OCI-LY1 (cell line): ENCODE measurements at regions not wholly inside any gene's neighbourhood (a gene's known extent, or its start where the extent isn't known, plus 50 kb on each side); places are given as distances from the start of the nearest gene placed in this dataset.
"Not testable (repeated sequence)": the region's sequence is repeated elsewhere in the genome, so short reads cannot be mapped to it uniquely, and the experiment has no call there.

Source experiments
- H2AFZ ChIP-seq: fragments of 200-600 bp; sonication (generic), shearing (Covaris generic); 2 replicates; pipeline ENCODE4 v1.6.0; 2014; ENCODE audit warnings: antibody characterized with exemption, mild to moderate bottlenecking, low read length
- H3F3A ChIP-seq: fragments of 200-600 bp; sonication (generic), shearing (Covaris generic); 2 replicates; pipeline ENCODE4 v1.6.0; 2014; ENCODE audit warnings: mild to moderate bottlenecking, antibody characterized with exemption, low read length, moderate library complexity; ENCODE audit not compliant: insufficient read depth
- H3K27ac ChIP-seq: fragments of 200-600 bp; sonication (generic); 2 replicates; pipeline ENCODE4 v1.5.1; 2014; ENCODE audit warnings: low read length, mixed run types, mild to moderate bottlenecking, low read depth; ENCODE audit not compliant: poor library complexity, severe bottlenecking
- H3K27me3 ChIP-seq: fragments of 200-600 bp; sonication (generic); 2 replicates; pipeline ENCODE4 v1.6.0; 2014; ENCODE audit warnings: antibody characterized with exemption, mild to moderate bottlenecking, low read length, moderate library complexity; ENCODE audit not compliant: insufficient read depth
- H3K36me3 ChIP-seq: fragments of 200-600 bp; sonication (generic); 2 replicates; pipeline ENCODE4 v1.6.1; 2014; ENCODE audit warnings: mild to moderate bottlenecking, antibody characterized with exemption, low read length, moderate library complexity, mixed read lengths; ENCODE audit not compliant: insufficient read depth
- H3K4me1 ChIP-seq: fragments of 200-600 bp; sonication (generic); 2 replicates; pipeline ENCODE4 v1.5.1; 2014; ENCODE audit warnings: mild to moderate bottlenecking, low read length, moderate library complexity; ENCODE audit not compliant: insufficient read depth, severe bottlenecking
- H3K4me2 ChIP-seq: fragments of 200-600 bp; sonication (generic), shearing (Covaris generic); 2 replicates; pipeline ENCODE4 v1.6.1; 2014; ENCODE audit warnings: low read length
- H3K4me3 ChIP-seq: fragments of 200-600 bp; sonication (generic); 2 replicates; pipeline ENCODE4 v1.5.1; 2014; ENCODE audit warnings: low read length, low read depth, mild to moderate bottlenecking, mixed read lengths; ENCODE audit not compliant: poor library complexity, severe bottlenecking
- H3K79me2 ChIP-seq: fragments of 200-600 bp; shearing (Covaris generic); 2 replicates; pipeline ENCODE4 v1.6.1; 2016; ENCODE audit warnings: mixed run types, low read length, mixed read lengths; ENCODE audit not compliant: insufficient read depth
- H3K9ac ChIP-seq: fragments of 200-600 bp; sonication (generic), shearing (Covaris generic); 2 replicates; pipeline ENCODE4 v1.6.1; 2014; ENCODE audit warnings: mild to moderate bottlenecking, low read length, mixed read lengths
- H3K9me2 ChIP-seq: fragments of 200-600 bp; sonication (generic), shearing (Covaris generic); 2 replicates; pipeline ENCODE4 v1.6.1; 2014; ENCODE audit warnings: low read depth, mild to moderate bottlenecking, low read length, mixed read lengths
- H3K9me3 ChIP-seq: fragments of 200-600 bp; shearing (Covaris generic); 2 replicates; pipeline ENCODE4 v1.6.1; 2014; ENCODE audit warnings: low read length, mixed read lengths
- H4K20me1 ChIP-seq: fragments of 200-600 bp; sonication (generic), shearing (Covaris generic); 2 replicates; pipeline ENCODE4 v1.6.0; 2016; ENCODE audit warnings: mild to moderate bottlenecking, low read length; ENCODE audit not compliant: insufficient read depth
- EZH2 ChIP-seq: fragments of 200-600 bp; sonication (generic), shearing (Covaris generic); IDR thresholded peaks from 2 replicates; pipeline ENCODE4 v1.8.0; 2017; ENCODE audit warnings: borderline replicate concordance, mixed run types, mild to moderate bottlenecking, antibody characterized with exemption, low read length, moderate library complexity, mixed read lengths
- TF ChIP-seq, protein P1 (sequence below): fragments of 200-600 bp; sonication (generic), shearing (Covaris generic); IDR thresholded peaks from 2 replicates; pipeline ENCODE4 v1.5.1; 2017; ENCODE audit warnings: mild to moderate bottlenecking, antibody characterized with exemption, low read length, moderate library complexity, mixed read lengths

DNA sequence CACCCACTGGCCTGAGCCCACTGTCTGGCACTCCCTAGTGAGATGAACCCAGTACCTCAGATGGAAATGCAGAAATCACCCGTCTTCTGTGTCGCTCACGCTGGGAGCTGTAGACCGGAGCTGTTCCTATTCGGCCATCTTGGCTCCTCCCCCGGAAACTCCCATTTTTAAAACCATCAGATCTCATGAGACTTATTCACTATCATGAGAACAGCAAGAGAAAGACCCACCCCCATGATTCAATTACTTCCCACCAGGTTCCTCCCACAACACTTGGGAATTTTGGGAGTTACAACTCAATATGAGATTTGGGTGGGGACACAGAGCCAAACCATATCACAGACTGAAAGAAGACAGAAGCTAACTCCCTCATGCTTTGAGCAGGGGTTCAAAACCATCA lies 134.5 kb downstream of the SLC39A8 start:
- H2AFZ ChIP-seq, H3K4me2 ChIP-seq, H3F3A ChIP-seq, H3K9ac ChIP-seq, H3K4me1 ChIP-seq, H3K9me3 ChIP-seq, H3K9me2 ChIP-seq, H3K27ac ChIP-seq, H3K4me3 ChIP-seq, H3K36me3 ChIP-seq, H4K20me1 ChIP-seq, H3K79me2 ChIP-seq, H3K27me3 ChIP-seq: not testable (repeated sequence)

DNA sequence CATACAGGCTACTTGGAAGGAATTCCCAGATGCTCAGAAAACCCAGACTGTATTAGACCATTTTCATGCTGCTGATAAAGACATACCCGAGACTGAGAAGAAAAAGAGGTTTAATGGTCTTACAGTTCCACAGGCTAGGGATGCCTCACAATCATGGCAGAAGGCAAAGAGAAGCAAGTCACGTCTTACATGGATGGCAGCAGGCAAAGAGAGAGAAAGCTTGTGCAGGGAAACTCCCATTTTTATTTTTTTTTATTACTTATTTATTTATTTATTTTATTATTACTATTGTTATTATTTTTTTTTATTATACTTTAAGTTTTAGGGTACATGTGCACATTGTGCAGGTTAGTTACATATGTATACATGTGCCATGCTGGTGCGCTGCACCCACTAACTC lies 140.6 kb downstream of the SLC39A8 start:
- not testable (repeated sequence) for H3K27ac ChIP-seq, H3K4me2 ChIP-seq, H3K9ac ChIP-seq, H2AFZ ChIP-seq, H3K79me2 ChIP-seq, H3K27me3 ChIP-seq, H3K9me2 ChIP-seq, H3K4me1 ChIP-seq, H4K20me1 ChIP-seq, H3K4me3 ChIP-seq, H3F3A ChIP-seq, H3K9me3 ChIP-seq, H3K36me3 ChIP-seq

DNA sequence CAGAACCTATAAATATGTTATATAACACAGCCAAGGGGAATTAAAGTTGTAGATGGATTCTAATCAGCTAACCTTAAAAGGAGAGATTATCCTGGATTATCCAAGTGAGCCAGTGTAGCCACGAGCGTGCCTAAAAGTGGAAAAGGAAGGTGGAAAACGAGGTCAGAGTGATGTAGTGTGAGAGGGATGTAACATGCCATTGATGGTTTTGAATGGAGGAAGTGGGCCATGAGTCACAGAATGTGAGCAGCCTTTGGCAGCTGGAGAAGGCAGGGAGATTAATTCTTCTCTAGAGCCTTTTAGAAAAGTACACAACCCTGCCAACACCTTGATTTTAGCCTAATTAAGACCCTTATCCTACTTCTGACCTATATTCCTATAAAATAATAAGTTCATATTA lies 149.1 kb downstream of the SLC39A8 start:
- H3K9ac ChIP-seq: no peak overlapping the region
- no peaks in the 10 kb centered on the region for H3K27me3 ChIP-seq
- H3F3A ChIP-seq: no peaks in the 10 kb centered on the region
- H3K36me3 ChIP-seq: no peaks in the 10 kb centered on the region
- peaks cover 19% of the 10 kb centered on the region for H3K4me1 ChIP-seq
- no peak overlapping the region for H3K4me3 ChIP-seq
- no peak overlapping the region for H3K27ac ChIP-seq
- TF ChIP-seq, protein P1, sequence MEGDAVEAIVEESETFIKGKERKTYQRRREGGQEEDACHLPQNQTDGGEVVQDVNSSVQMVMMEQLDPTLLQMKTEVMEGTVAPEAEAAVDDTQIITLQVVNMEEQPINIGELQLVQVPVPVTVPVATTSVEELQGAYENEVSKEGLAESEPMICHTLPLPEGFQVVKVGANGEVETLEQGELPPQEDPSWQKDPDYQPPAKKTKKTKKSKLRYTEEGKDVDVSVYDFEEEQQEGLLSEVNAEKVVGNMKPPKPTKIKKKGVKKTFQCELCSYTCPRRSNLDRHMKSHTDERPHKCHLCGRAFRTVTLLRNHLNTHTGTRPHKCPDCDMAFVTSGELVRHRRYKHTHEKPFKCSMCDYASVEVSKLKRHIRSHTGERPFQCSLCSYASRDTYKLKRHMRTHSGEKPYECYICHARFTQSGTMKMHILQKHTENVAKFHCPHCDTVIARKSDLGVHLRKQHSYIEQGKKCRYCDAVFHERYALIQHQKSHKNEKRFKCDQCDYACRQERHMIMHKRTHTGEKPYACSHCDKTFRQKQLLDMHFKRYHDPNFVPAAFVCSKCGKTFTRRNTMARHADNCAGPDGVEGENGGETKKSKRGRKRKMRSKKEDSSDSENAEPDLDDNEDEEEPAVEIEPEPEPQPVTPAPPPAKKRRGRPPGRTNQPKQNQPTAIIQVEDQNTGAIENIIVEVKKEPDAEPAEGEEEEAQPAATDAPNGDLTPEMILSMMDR: no peak
- H2AFZ ChIP-seq: no peak overlapping the region
- no peaks in the 10 kb centered on the region for H3K9me3 ChIP-seq
- no peak overlapping the region for H3K4me2 ChIP-seq
- no peaks in the 10 kb centered on the region for H3K9me2 ChIP-seq
- H4K20me1 ChIP-seq: no peaks in the 10 kb centered on the region
- H3K79me2 ChIP-seq: no peaks in the 10 kb centered on the region

DNA sequence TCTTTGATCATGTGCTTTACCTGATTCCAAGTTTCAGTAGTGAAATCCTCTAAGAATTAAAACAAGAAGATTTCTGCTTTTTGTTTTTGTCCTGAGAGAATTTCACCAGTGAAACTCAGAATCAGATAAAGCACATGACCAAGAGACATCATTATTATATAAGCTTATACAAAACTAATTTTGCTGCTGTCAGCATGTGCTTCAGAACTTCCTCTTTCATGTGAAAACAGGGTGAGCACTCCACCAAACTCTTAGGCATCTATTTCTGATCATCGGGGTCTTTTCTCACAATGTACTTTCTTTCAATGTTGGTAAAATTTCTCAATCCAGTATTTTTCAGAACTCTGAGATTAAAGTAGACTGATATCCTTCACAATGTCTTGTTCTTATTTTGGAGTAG lies 152.1 kb downstream of the SLC39A8 start:
- no peak overlapping the region for H3K4me3 ChIP-seq

More for the DNA sequence above, 152.1 kb downstream of the SLC39A8 start:
- Histone ChIP-seq H3F3A (no peaks in the 10 kb centered on the region), H4K20me1 (no peaks in the 10 kb centered on the region), H3K4me2 (no peak overlapping the region), H2AFZ (no peak overlapping the region), H3K79me2 (no peaks in the 10 kb centered on the region), H3K36me3 (no peaks in the 10 kb centered on the region), H3K9me3 (no peaks in the 10 kb centered on the region), H3K9ac (no peak overlapping the region), H3K27me3 (no peaks in the 10 kb centered on the region), H3K4me1 (peaks cover 19% of the 10 kb centered on the region), H3K9me2 (no peaks in the 10 kb centered on the region), H3K27ac (no peak overlapping the region)
- no peak for TF ChIP-seq EZH2
- TF ChIP-seq, protein P1: no peak
